Hepatocyte (in vitro differentiated cells): ENCODE measurements at regions not wholly inside any gene's neighbourhood (a gene's known extent, or its start where the extent isn't known, plus 50 kb on each side); places are given as distances from the start of the nearest gene placed in this dataset.
"Not testable (repeated sequence)": the region's sequence is repeated elsewhere in the genome, so short reads cannot be mapped to it uniquely, and the experiment has no call there.

ENCODE experiments used
- DNase-seq: peaks from one replicate; pipeline ENCODE4 v3.0.0-alpha.2; 2016; ENCODE audit warnings: low spot score
- H2AFZ ChIP-seq: fragments of 200-600 bp; sonication (generic); 2 replicates; pipeline ENCODE4 v1.6.0; 2016; ENCODE audit warnings: antibody characterized with exemption, mild to moderate bottlenecking
- H3K27ac ChIP-seq: fragments of 200-600 bp; sonication (generic); 2 replicates; pipeline ENCODE4 v1.5.1; 2016; ENCODE audit warnings: mild to moderate bottlenecking
- H3K27me3 ChIP-seq: fragments of 200-600 bp; sonication (generic); 2 replicates; pipeline ENCODE4 v1.6.1; 2016
- H3K36me3 ChIP-seq: fragments of 200-600 bp; sonication (generic); replicated peaks from 2 replicates; pipeline ENCODE4 v1.5.1; 2016; ENCODE audit warnings: low read depth; ENCODE audit not compliant: insufficient read depth
- H3K4me1 ChIP-seq: fragments of 200-600 bp; sonication (generic); 2 replicates; pipeline ENCODE4 v1.5.1; 2016; ENCODE audit warnings: mild to moderate bottlenecking, moderate library complexity; ENCODE audit not compliant: insufficient read depth
- H3K4me2 ChIP-seq: fragments of 200-600 bp; sonication (generic); 2 replicates; pipeline ENCODE4 v1.6.0; 2016
- H3K4me3 ChIP-seq: fragments of 200-600 bp; sonication (generic); 2 replicates; pipeline ENCODE4 v1.5.1; 2016; ENCODE audit warnings: mild to moderate bottlenecking
- H3K79me2 ChIP-seq: fragments of 200-600 bp; sonication (generic); 2 replicates; pipeline ENCODE4 v1.6.0; 2017; ENCODE audit warnings: mild to moderate bottlenecking
- H3K9me2 ChIP-seq: fragments of 200-600 bp; sonication (generic); replicated peaks from 2 replicates; pipeline ENCODE4 v1.6.0; 2017; ENCODE audit warnings: mild to moderate bottlenecking; ENCODE audit not compliant: insufficient read depth
- H3K9me3 ChIP-seq: fragments of 200-600 bp; sonication (generic); 2 replicates; pipeline ENCODE4 v1.5.1; 2016; ENCODE audit warnings: low read depth, mild to moderate bottlenecking
- H4K20me1 ChIP-seq: fragments of 200-600 bp; sonication (generic); 2 replicates; pipeline ENCODE4 v1.6.0; 2016; ENCODE audit warnings: mild to moderate bottlenecking; ENCODE audit not compliant: insufficient read depth, poor library complexity, severe bottlenecking
- EZH2 ChIP-seq: fragments of 200-600 bp; sonication (generic); IDR thresholded peaks from 2 replicates; pipeline ENCODE4 v1.6.1; 2016; ENCODE audit warnings: antibody characterized with exemption, mild to moderate bottlenecking, borderline replicate concordance
- EZH2phosphoT487 ChIP-seq: fragments of 200-600 bp; sonication (generic); IDR thresholded peaks from one replicate; pipeline ENCODE4 v1.6.1; 2018; ENCODE audit warnings: antibody characterized with exemption, mild to moderate bottlenecking, low read depth, moderate library complexity; ENCODE audit not compliant: unreplicated experiment, severe bottlenecking
- WGBS: methylation state at CpG from one replicate; pipeline ENCODE4 v1.1.6; 2016; ENCODE audit warnings: low lambda C conversion rate; ENCODE audit errors: missing lambda C conversion rate; 5-methylcytosine and 5-hydroxymethylcytosine counted together
- TF ChIP-seq, protein P1 (sequence below): fragments of 200-600 bp; sonication (generic); IDR thresholded peaks from 2 replicates; pipeline ENCODE4 v1.5.1; 2016; ENCODE audit warnings: antibody characterized with exemption, mild to moderate bottlenecking; ENCODE audit not compliant: poor library complexity

DNA sequence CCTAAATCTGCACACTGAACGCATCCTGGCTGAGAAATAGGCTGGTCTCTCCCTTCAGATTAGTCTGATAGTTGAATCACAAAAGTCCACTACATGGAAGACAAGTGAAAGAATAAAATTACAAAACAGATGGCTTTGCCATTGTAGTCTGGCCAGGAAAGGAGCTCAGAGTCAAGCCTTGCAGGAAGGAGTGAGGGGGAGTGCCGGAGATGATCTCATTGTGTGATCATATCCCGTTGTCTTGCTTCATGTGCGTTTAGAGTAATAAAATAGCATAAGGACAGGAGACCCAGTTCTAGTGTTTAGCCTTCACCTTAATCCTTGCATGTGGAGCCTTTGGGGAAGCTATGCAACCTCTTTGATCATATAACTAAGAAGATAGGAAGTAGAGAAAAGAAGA, 666.7 kb upstream of the RAG2 start:
- no peaks in the 10 kb centered on the region for H3K27me3 ChIP-seq
- DNase-seq = no peak
- no peak overlapping the region for H3K4me2 ChIP-seq
- H3K36me3 ChIP-seq = no peaks in the 10 kb centered on the region
- no peaks in the 10 kb centered on the region for H3K9me2 ChIP-seq
- H2AFZ ChIP-seq = no peak overlapping the region
- 71% methylated on average over 4 of the region's 4 CpGs for WGBS
- no peaks in the 10 kb centered on the region for H3K4me1 ChIP-seq
- no peak overlapping the region for H3K27ac ChIP-seq
- no peaks in the 10 kb centered on the region for H3K79me2 ChIP-seq
- H3K9me3 ChIP-seq = no peaks in the 10 kb centered on the region
- no peaks in the 10 kb centered on the region for H4K20me1 ChIP-seq
- H3K4me3 ChIP-seq = no peak overlapping the region
- no peak for TF ChIP-seq EZH2
- TF ChIP-seq EZH2phosphoT487 = no peak

DNA sequence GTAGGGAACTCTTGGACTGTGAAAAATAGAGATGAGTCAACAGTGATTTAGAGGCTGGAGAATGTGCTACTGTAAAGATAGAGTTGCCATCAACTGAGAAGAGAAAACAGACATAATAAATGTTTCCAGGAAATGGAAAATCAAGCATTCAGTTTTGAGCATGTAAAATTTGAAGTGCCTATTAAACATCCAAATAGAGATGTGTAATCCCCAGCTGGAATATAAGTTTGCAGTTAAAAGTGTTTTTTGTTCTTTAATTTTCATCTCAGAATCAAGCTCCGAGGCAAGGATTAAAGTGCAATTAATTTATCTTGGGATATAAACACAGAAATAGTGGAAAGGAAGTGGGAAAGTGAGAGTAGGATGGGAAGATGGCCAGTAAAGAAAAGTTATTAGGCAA, 666.0 kb upstream of the RAG2 start:
- Histone ChIP-seq H3K4me1 (no peaks in the 10 kb centered on the region), H3K27ac (no peak overlapping the region), H3K4me3 (no peak overlapping the region), H3K79me2 (no peaks in the 10 kb centered on the region), H3K4me2 (no peak overlapping the region), H4K20me1 (no peaks in the 10 kb centered on the region), H3K27me3 (no peaks in the 10 kb centered on the region), H3K36me3 (no peaks in the 10 kb centered on the region), H3K9me2 (no peaks in the 10 kb centered on the region), H2AFZ (no peak overlapping the region), H3K9me3 (no peaks in the 10 kb centered on the region)
- no peak for DNase-seq
- no peak for TF ChIP-seq EZH2
- no peak for TF ChIP-seq EZH2phosphoT487
- TF ChIP-seq, protein P1, sequence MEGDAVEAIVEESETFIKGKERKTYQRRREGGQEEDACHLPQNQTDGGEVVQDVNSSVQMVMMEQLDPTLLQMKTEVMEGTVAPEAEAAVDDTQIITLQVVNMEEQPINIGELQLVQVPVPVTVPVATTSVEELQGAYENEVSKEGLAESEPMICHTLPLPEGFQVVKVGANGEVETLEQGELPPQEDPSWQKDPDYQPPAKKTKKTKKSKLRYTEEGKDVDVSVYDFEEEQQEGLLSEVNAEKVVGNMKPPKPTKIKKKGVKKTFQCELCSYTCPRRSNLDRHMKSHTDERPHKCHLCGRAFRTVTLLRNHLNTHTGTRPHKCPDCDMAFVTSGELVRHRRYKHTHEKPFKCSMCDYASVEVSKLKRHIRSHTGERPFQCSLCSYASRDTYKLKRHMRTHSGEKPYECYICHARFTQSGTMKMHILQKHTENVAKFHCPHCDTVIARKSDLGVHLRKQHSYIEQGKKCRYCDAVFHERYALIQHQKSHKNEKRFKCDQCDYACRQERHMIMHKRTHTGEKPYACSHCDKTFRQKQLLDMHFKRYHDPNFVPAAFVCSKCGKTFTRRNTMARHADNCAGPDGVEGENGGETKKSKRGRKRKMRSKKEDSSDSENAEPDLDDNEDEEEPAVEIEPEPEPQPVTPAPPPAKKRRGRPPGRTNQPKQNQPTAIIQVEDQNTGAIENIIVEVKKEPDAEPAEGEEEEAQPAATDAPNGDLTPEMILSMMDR = no peak
- 80% methylated on average over 1 of the region's 1 CpG for WGBS

GRCh38 chr11:37263467-37263866, 665.4 kb upstream of the RAG2 start:
- not testable (repeated sequence) for H3K27ac ChIP-seq, H2AFZ ChIP-seq, H3K9me2 ChIP-seq, DNase-seq, H3K4me2 ChIP-seq, H3K27me3 ChIP-seq, H3K4me1 ChIP-seq, H3K9me3 ChIP-seq, H3K4me3 ChIP-seq, H3K36me3 ChIP-seq, H4K20me1 ChIP-seq, H3K79me2 ChIP-seq
- WGBS = 95% methylated on average over 9 of the region's 9 CpGs

DNA sequence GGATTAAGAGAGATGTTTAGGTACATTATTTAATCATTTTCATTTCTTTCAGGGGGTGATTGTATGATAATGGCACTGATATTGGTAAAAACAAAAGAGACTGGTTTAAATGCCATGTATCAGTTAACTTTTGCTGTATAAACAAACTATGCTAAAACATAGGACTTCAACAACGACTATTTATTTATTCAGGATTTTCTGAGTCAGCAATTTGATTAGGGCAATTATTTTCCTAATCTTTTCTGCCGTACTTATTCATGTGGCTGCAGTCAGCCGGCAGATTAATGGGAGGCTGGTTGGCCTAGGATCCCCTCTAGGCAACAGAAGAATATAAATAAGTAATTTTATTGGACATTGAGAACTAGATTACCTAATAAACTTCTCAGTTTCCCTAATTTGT, 661.7 kb upstream of the RAG2 start:
- no peak for DNase-seq
- H3K4me2 ChIP-seq = no peak overlapping the region
- TF ChIP-seq, protein P1 = no peak
- TF ChIP-seq EZH2 = no peak
- no peak for TF ChIP-seq EZH2phosphoT487
- H3K27me3 ChIP-seq = no peaks in the 10 kb centered on the region
- H4K20me1 ChIP-seq = no peaks in the 10 kb centered on the region
- no peaks in the 10 kb centered on the region for H3K9me2 ChIP-seq
- H2AFZ ChIP-seq = no peak overlapping the region
- WGBS = 38% methylated on average over 3 of the region's 3 CpGs
- no peak overlapping the region for H3K27ac ChIP-seq
- H3K79me2 ChIP-seq = no peaks in the 10 kb centered on the region
- no peaks in the 10 kb centered on the region for H3K9me3 ChIP-seq
- H3K4me3 ChIP-seq = no peak overlapping the region
- no peaks in the 10 kb centered on the region for H3K4me1 ChIP-seq
- no peaks in the 10 kb centered on the region for H3K36me3 ChIP-seq
